Epithelial cell of prostate (primary cell): ENCODE measurements at regions not wholly inside any gene's neighbourhood (a gene's known extent, or its start where the extent isn't known, plus 50 kb on each side); places are given as distances from the start of the nearest gene placed in this dataset.
"Not testable (repeated sequence)": the region's sequence is repeated elsewhere in the genome, so short reads cannot be mapped to it uniquely, and the experiment has no call there.

Experiments
- DNase-seq: peaks from one replicate; pipeline ENCODE4 v3.0.0-alpha.2; 2011; ENCODE audit warnings: low read depth, low spot score
- H3K27ac ChIP-seq: fragments of 450-650 bp; 2 replicates; pipeline ENCODE4 v1.5.1; 2017; ENCODE audit warnings: mild to moderate bottlenecking

DNA sequence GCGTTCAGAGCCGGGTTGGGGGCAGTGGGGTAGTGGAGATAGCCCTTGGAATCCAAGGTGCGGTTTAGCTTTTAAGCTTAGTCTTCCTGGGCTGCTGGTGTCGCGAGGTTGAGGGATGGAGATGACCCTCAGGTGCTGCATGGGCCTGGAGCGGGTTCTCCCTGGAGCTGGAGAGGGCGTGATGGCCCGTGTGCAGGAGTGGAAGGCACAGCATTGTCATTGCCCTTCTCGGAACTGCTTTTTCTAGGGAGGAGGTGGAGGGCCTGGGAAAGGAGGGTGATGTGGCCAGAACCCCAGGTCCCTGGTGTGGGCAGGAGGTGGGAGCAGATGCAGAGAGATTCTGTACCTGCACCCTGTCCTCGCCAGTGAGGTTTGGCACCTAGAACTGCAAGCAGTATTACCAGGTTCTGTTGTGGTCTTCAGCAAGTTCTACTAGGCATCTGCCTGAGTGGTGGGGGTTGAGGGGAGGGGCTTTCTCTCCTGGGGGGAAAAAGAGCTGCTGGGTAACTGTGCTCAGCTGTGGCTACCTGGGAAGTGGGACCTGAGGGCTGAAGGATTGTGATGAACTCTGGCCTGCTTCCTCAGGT, 55.8 kb upstream of the TPTE start:
- DNase-seq, H3K27ac ChIP-seq: not testable (repeated sequence)

DNA sequence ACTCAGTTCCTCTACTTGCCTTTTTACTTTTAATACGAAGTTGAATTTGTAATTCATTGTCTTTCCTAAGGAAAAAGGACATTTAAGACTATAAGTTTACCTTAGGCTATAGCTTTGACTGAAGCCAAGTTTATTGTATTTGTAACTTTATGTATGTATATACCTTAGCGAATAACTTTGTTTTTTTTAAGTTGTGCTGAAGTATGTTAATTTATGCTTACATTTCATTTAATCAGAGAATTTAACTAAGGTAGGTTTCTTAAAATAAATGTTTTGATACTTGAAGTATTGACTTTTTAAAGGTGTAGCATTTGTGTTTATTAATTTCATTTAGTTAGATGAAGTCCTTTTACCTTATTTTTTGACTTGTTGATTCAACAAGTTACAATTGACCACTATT, 55.2 kb upstream of the TPTE start:
- no peak overlapping the region for H3K27ac ChIP-seq
- no peak for DNase-seq
